HG02981 (cell line): ENCODE measurements at regions not wholly inside any gene's neighbourhood (a gene's known extent, or its start where the extent isn't known, plus 50 kb on each side); places are given as distances from the start of the nearest gene placed in this dataset.
"Not testable (repeated sequence)": the region's sequence is repeated elsewhere in the genome, so short reads cannot be mapped to it uniquely, and the experiment has no call there.

ENCODE experiments used
- ATAC-seq: cut with Tn5 transposase; IDR thresholded peaks from one replicate; pipeline ENCODE4 v1.9.1; 2021; ENCODE audit warnings: mild to moderate bottlenecking, moderate library complexity; ENCODE audit not compliant: unreplicated experiment

DNA sequence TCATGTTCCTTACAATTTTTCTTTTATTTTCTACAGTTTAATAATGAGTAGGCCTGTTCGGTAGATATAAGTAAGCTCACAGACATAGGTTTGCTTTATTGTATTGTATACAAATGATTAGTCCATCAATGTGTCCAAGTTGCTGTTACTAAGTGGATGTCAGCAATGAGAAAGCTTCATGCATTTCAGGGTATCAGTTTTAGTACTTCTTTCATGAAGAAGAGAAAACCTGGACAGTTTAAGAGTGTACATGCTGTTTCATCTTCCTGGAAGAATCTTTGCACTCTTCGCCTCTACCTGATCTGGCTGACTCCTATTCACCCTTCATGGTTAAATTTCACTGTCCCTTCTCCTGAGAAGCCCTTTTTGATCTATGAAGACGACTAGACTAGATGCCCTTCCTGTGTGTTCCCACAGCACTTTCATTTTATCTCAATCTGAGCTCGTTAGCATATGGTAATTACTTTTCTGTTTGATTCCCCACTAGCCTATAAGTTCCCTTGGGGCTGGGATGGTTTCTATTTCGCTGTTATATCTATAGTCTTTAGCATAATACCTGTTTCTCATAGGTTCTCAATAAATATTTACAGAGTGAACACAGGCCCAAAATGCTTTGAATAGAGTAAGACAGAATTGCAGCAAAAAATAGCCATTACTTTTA is 70.7 kb downstream of the CETN3 start:
- ATAC-seq = peak; percentile 86

- ATAC-seq = no peak
Observed at GRCh38 chr5:90337449-90338052, 72.0 kb downstream of the CETN3 start.

DNA sequence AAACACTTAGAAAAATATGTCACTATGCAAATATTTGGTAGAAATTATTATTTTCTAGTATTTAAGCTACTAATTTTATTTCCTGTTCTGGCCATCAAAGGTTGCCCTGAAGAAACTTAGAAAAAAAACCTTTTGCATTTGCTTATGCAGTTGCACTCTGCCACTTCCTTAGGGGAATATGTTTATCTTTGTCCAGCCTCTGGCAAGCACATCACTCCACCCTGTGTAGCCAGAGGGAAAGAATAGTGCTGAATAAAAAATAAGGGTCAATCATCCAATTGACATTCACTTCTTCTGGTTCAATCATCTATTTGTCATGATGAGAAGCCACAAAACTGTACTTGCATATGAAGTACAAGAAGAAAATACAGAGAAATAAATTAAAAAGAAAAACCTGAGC is 72.8 kb downstream of the CETN3 start:
- no peak for ATAC-seq

GRCh38 chr5:90334741-90335140 is 74.8 kb downstream of the CETN3 start:
- no peak for ATAC-seq

- ATAC-seq = no peak
Observed at GRCh38 chr5:90329911-90330310, 79.6 kb downstream of the CETN3 start.

DNA sequence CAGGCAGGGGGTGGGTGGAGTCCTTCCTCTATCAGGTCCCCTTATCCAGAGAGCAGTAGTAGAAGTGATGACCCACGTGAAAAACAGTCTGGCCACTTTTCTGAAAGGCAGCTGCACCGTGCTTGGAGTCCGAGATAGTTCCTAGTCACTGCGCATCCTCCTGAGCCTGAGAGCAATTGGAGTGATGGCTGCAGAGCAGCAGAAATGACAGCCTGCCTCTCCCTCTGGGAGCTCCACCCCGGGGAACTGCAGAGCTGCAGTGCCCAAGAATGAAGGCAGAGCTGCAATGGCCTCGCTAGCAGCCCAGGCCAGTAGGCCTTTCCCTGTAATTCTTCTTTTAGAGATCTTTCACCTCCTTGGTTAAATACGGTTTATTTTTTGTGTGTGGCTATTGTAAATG is 82.6 kb downstream of the CETN3 start:
- no peak for ATAC-seq

GRCh38 chr5:90325093-90325492 is 84.5 kb downstream of the CETN3 start:
- no peak for ATAC-seq

DNA sequence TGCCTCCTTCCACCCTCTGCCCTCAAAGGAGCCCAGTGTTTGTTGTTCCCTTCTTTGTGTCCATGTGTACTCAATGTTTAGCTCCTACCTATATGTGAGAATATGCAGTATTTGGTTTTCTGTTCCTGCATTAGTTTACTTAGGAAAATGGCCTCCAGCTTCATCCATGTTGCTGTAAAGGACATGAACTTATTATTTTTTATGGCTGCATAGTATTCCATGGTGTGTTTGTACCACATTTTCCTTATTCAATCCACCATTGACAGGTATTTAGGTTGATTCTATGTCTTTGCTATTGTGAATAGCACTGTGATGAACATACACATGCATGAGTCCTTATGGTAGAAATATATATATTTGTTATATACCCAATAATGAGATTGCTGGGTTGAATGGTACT is 89.2 kb downstream of the CETN3 start:
- ATAC-seq = not testable (repeated sequence)

GRCh38 chr5:90312027-90312426 is 97.5 kb downstream of the CETN3 start:
- no peak for ATAC-seq

DNA sequence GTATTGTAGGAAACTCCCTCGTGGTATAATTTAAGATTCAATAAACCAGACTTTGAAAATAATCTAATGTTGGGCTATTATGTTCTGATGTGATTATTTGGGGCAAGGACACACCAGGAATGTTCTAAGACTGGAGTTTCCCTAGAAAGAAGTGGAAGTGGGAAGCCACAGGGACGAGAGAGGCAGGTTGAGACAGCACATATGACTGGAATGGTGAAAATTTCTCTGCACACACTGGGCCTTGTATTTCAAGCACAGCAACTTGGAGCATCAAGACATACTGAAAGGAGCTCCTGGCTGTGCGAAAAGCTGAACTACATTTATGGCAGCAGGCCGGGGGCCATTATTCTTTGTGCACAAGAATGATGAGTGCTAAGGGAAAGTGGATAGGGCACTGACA is 98.2 kb downstream of the CETN3 start:
- no peak for ATAC-seq

GRCh38 chr5:90308787-90309585 is 100.6 kb downstream of the CETN3 start:
- ATAC-seq = no peak

GRCh38 chr5:90307782-90308181 is 101.8 kb downstream of the CETN3 start:
- no peak for ATAC-seq

DNA sequence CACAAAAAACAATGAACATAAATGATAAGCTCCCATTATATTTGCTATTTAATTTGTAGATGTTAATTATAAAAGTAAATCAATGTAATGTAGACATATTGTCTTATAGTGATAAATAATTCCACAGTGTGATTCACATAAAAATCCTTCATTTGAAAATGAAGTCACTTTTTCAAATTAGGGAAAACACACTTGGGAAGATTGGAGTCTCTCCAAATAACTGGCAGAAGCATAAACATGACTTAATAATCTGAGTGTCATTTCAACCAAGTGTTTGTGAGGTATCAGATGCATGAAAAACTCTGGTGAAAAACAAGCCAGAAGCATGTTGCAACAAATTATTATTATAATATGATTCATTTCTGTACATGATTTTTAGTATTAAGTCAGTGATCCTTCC is 102.2 kb downstream of the CETN3 start:
- no peak for ATAC-seq

DNA sequence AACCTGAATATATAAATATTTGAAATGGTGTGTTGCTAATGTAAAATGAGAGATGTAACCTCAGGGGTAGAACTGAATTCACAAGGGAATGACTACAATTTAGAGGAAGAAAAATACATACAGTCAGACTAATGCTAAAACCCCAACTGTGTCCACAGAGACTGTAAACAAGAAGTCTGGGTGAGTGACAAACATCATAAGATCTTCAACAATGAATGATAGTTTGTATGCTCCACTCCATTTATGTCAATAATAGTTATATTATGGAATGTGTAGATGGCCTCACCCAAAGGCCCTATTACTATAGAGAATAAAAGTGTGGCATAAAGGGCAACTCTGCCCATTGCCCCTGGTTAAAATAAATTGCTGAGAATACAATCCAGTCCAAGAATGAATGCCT is 102.9 kb downstream of the CETN3 start:
- ATAC-seq = no peak

- ATAC-seq = no peak
Observed at GRCh38 chr5:90305041-90305720, 104.4 kb downstream of the CETN3 start.

- no peak for ATAC-seq
Observed at GRCh38 chr5:90301248-90301647, 108.3 kb downstream of the CETN3 start.

- no peak for ATAC-seq
Observed at GRCh38 chr5:90297045-90297764, 112.4 kb downstream of the CETN3 start.

GRCh38 chr5:90294604-90295003 is 115.0 kb downstream of the CETN3 start:
- no peak for ATAC-seq

- ATAC-seq = no peak
Observed at GRCh38 chr5:90293931-90294330, 115.6 kb downstream of the CETN3 start.

DNA sequence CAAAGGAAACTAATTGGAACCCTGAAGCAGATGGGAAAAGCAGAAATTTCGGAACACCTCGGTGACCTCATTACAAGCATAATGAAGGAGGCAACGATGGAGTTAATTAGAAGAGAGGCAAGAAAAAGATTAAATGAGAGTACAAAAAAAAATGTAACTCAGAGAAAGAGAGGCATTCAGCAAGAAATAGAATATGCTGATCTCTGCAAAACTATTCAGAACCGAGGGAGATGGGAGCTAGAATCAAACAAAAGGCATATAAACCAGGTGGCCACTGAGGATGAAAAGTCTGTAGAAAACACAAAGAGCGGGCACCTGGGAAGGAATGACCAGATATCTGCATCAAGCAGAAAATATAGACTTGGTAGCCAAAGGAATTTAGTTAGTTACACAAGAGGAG is 118.9 kb downstream of the CETN3 start:
- no peak for ATAC-seq

DNA sequence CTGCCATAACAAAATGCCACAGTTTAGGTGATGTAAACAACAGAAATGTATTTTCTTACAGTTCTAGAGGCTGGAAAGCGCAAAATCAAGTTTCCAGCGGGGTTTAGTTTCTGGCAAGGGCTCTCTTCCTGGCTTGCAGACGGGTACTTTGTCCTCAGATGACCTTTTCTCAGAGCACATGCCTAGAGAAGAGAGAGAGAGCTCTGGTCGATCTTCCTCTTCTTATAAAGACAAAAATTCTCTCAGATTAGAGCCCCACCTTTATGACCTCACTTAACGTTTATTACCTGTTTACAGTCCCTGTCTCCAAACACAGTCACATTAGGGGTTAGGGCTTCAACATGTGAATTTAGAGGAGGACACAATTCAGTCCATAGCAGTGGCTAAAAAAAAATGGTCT is 119.7 kb downstream of the CETN3 start:
- ATAC-seq = no peak
